Endothelial cell of umbilical vein (primary cell): ENCODE measurements at regions not wholly inside any gene's neighbourhood (a gene's known extent, or its start where the extent isn't known, plus 50 kb on each side); places are given as distances from the start of the nearest gene placed in this dataset.

ENCODE experiments used
- BruUV-seq: library from RNA; stranded (reverse); fragments of 400-500 nt; replicated peaks from 2 replicates; lab custom pipeline; 2021; lab: Mats Ljungman, UMichigan
- CTCF ChIA-PET: fragments of 300-600, 350-600 bp; sonication (Branson Sonifier 250); formaldehyde crosslinking; loops from one replicate; lab custom pipeline; 2021; ENCODE audit warnings: antibody characterized with exemption, inconsistent platforms; lab: Charles Lee
- POLR2A ChIA-PET: fragments of 300-600, 350-600 bp; sonication (Branson Sonifier 250); formaldehyde crosslinking; loops from one replicate; lab custom pipeline; 2021; ENCODE audit warnings: antibody characterized with exemption, inconsistent platforms; lab: Charles Lee
- DNase-seq: peaks from one replicate; pipeline ENCODE4 v3.0.0-alpha.2; 2011; ENCODE audit warnings: low read depth, low spot score
- FAIRE-seq: peaks from 2 replicates; lab custom pipeline; 2011; peaks lifted over from hg19 to GRCh38; lab: Jason Lieb, UNC
- H2AFZ ChIP-seq: 2 replicates; pipeline ENCODE4 v1.6.0; 2012; ENCODE audit warnings: low read depth, low read length, control low read depth, inconsistent platforms
- H3K27ac ChIP-seq: 2 replicates; pipeline ENCODE4 v1.5.1; 2011; ENCODE audit warnings: low read depth, mild to moderate bottlenecking, control low read depth, low read length, moderate library complexity; ENCODE audit not compliant: insufficient read depth
- H3K27me3 ChIP-seq, 2 experiments: 2 replicates each; pipeline versions ENCODE4 v1.6.0 to v1.6.1; 2011; ENCODE audit warnings: low read length in 2 of 2, mixed read lengths in 1 of 2; ENCODE audit not compliant: control insufficient read depth in 2 of 2, insufficient read depth in 2 of 2
- H3K36me3 ChIP-seq, 2 experiments: 2 replicates in 1 of 2; 3 replicates in 1 of 2; pipeline ENCODE4 v1.5.1; 2011; ENCODE audit warnings: low read length in 2 of 2, mild to moderate bottlenecking in 1 of 2, moderate library complexity in 1 of 2; ENCODE audit not compliant: control insufficient read depth in 2 of 2, insufficient read depth in 2 of 2; ENCODE audit errors: extremely low read depth in 1 of 2
- H3K4me1 ChIP-seq: 3 replicates; pipeline ENCODE4 v1.5.1; 2011; ENCODE audit warnings: mild to moderate bottlenecking, low read length; ENCODE audit not compliant: control insufficient read depth, insufficient read depth; ENCODE audit errors: extremely low read depth
- H3K4me2 ChIP-seq: 2 replicates; pipeline ENCODE4 v1.6.1; 2011; ENCODE audit warnings: low read length, control low read depth, mixed read lengths; ENCODE audit not compliant: insufficient read depth
- H3K4me3 ChIP-seq, 3 experiments: fragments of 200-600 bp in 1 of 3; sonication (generic), shearing (Covaris generic) in 1 of 3; replicated peaks in 1 of 3; 2 replicates each; pipeline ENCODE4 v1.5.1; 2011 to 2016; ENCODE audit warnings: control low read depth in 3 of 3, low read length in 3 of 3, mild to moderate bottlenecking in 2 of 3, inconsistent platforms in 1 of 3, low read depth in 1 of 3, moderate library complexity in 1 of 3; ENCODE audit not compliant: insufficient read depth in 1 of 3
- H3K79me2 ChIP-seq: 2 replicates; pipeline ENCODE4 v1.6.0; 2012; ENCODE audit warnings: low read length, inconsistent platforms; ENCODE audit not compliant: control insufficient read depth, insufficient read depth
- H3K9ac ChIP-seq: replicated peaks from 2 replicates; pipeline ENCODE3; 2011; ENCODE audit warnings: low read length, control low read depth; ENCODE audit not compliant: insufficient read depth; ENCODE audit errors: extremely low read depth
- H3K9me1 ChIP-seq: replicated peaks from 3 replicates; pipeline ENCODE4 v1.6.0; 2011; ENCODE audit warnings: mild to moderate bottlenecking, low read length; ENCODE audit not compliant: control insufficient read depth, insufficient read depth; ENCODE audit errors: extremely low read depth
- H3K9me3 ChIP-seq: replicated peaks from 2 replicates; pipeline ENCODE4 v1.5.1; 2012; ENCODE audit warnings: low read length, inconsistent platforms; ENCODE audit not compliant: control insufficient read depth, insufficient read depth
- H4K20me1 ChIP-seq: replicated peaks from 2 replicates; pipeline ENCODE3; 2011; ENCODE audit warnings: mild to moderate bottlenecking, low read length; ENCODE audit not compliant: control insufficient read depth, insufficient read depth; ENCODE audit errors: extremely low read depth
- CTCF ChIP-seq, 2 donors: IDR thresholded peaks; 1 replicate in 1 of 2; 2 replicates in 1 of 2; pipeline ENCODE4 v1.5.1; 2011; ENCODE audit warnings: low read length in 2 of 2, mild to moderate bottlenecking in 2 of 2, moderate library complexity in 2 of 2, control low read depth in 1 of 2, inconsistent platforms in 1 of 2, low read depth in 1 of 2; ENCODE audit not compliant: insufficient read depth in 1 of 2; ENCODE audit errors: extremely low read depth in 1 of 2
- EZH2 ChIP-seq: IDR thresholded peaks from 2 replicates; pipeline ENCODE4 v1.6.1; 2012; ENCODE audit warnings: borderline replicate concordance, low read depth, mild to moderate bottlenecking, moderate library complexity, low read length, inconsistent platforms; ENCODE audit not compliant: severe bottlenecking
- FOS ChIP-seq: IDR thresholded peaks from 2 replicates; pipeline ENCODE4 v1.6.1; 2011; ENCODE audit warnings: mild to moderate bottlenecking, low read length, moderate library complexity, borderline replicate concordance; ENCODE audit not compliant: insufficient read depth
- GATA2 ChIP-seq: IDR thresholded peaks from 2 replicates; pipeline ENCODE4 v1.7.0; 2011; ENCODE audit warnings: low read depth, mild to moderate bottlenecking, moderate library complexity, mixed read lengths, low read length; ENCODE audit not compliant: insufficient read length, insufficient read depth
- JUN ChIP-seq: IDR thresholded peaks from 2 replicates; pipeline ENCODE4 v1.6.1; 2011; ENCODE audit warnings: borderline replicate concordance, low read depth; ENCODE audit not compliant: insufficient read length, insufficient read depth
- MAX ChIP-seq: IDR thresholded peaks from 2 replicates; pipeline ENCODE4 v1.6.1; 2011; ENCODE audit not compliant: insufficient read depth, insufficient read length
- MYC ChIP-seq: IDR thresholded peaks from one replicate; pipeline ENCODE4 v1.6.1; 2011; ENCODE audit warnings: mild to moderate bottlenecking, low read depth, low read length
- POLR2A ChIP-seq: IDR thresholded peaks from 2 replicates; pipeline ENCODE4 v1.6.1; 2012; ENCODE audit warnings: low read depth, mild to moderate bottlenecking, control low read depth, low read length
- POLR2AphosphoS5 ChIP-seq: IDR thresholded peaks from 2 replicates; pipeline ENCODE4 v1.6.1; 2012; ENCODE audit warnings: low read depth, mild to moderate bottlenecking, control low read depth, low read length, moderate library complexity; ENCODE audit not compliant: insufficient read depth
- dilution Hi-C: fragments of 300-500 bp; cut with MboI; formaldehyde crosslinking; loops from one replicate; pipeline ENCODE4 v1.15.0; 2019; ENCODE audit warnings: low sequenced_read_pairs; ENCODE audit not compliant: extremely low pct_ligation_motif_present
- intact Hi-C: fragments of 100-400 bp; cut with micrococcal nuclease; formaldehyde crosslinking; loops from one replicate; pipeline ENCODE4 v1.10.0; 2022

GRCh38 chr18:1102848-1103247 lies 198.2 kb downstream of the ADCYAP1 start:
- Histone ChIP-seq H3K79me2 (no peaks in the 10 kb centered on the region), H4K20me1 (no peaks in the 10 kb centered on the region), H3K4me2 (no peak overlapping the region), H3K4me1 (no peaks in the 10 kb centered on the region), H3K9me3 (no peaks in the 10 kb centered on the region), H3K27ac (no peak overlapping the region), H3K9me1 (no peaks in the 10 kb centered on the region), H3K27me3 (no peaks in the 10 kb centered on the region), H3K36me3 (no peaks in the 10 kb centered on the region), H3K4me3 (no peak overlapping the region), H2AFZ (no peak overlapping the region), H3K9ac (no peak overlapping the region)
- intact Hi-C loops (no loop called here), dilution Hi-C loops (no loop called here)
- TF ChIP-seq POLR2AphosphoS5 (no peak), EZH2 (no peak), FOS (no peak), MAX (no peak), JUN (no peak), MYC (no peak), GATA2 (no peak), CTCF (IDR thresholded peaks at IDR 0.05; ENCODE audit: extremely low read depth in 1 of 2, insufficient read depth in 1 of 2, low read depth in 1 of 2, low read length in 2 of 2) (no peak), POLR2A (no peak)
- ChIA-PET CTCF (interaction anchor here (1.2 kb wide), 1 partner anchor 11 kb away, joined by 3 read pairs; no protein-coding TSS in a partner anchor), POLR2A (no interaction called here)
- no TSS peak for BruUV-seq
- DNase-seq: no peak
- FAIRE-seq: no peak
